ENCODE measurements at regions not wholly inside any gene's neighbourhood (a gene's known extent, or its start where the extent isn't known, plus 50 kb on each side); places are given as distances from the start of the nearest gene placed in this dataset.
"Not testable (repeated sequence)": the region's sequence is repeated elsewhere in the genome, so short reads cannot be mapped to it uniquely, and the experiment has no call there.

DNA sequence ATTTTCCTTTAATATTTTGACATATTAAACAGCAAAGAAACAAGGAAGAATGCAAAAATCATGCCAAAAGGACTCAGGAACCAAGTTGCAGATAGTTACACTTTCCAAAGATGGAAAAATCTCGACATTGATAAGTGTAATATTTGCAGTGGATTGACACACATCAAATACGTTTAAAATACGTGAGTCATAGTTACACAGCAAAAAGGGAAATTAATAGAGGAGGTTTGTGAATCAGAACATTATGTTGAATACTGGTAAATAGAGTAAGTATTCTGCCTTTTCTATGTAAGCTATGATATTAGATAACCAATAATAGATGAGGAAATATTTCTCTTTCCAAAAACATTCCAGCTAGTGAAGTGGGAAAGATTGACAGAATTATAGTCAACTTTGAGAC lies 1761.3 kb upstream of the IGFBP7 start:
- no peak overlapping the region for H3K4me3 ChIP-seq
- no peak overlapping the region for H3K27ac ChIP-seq
- H3K27me3 ChIP-seq: no peaks in the 10 kb centered on the region
- WGBS, 2 donors: 81 to 91% methylated on average over 3 of the region's 3 CpGs
- H3K4me1 ChIP-seq: no peaks in the 10 kb centered on the region
- no peaks in the 10 kb centered on the region for H3K36me3 ChIP-seq
- H3K9me3 ChIP-seq: no peaks in the 10 kb centered on the region
- no peak for TF ChIP-seq CTCF (IDR thresholded peaks at IDR 0.05)
- DNase-seq (ENCODE audit: low spot score in 2 of 2): no peak

DNA sequence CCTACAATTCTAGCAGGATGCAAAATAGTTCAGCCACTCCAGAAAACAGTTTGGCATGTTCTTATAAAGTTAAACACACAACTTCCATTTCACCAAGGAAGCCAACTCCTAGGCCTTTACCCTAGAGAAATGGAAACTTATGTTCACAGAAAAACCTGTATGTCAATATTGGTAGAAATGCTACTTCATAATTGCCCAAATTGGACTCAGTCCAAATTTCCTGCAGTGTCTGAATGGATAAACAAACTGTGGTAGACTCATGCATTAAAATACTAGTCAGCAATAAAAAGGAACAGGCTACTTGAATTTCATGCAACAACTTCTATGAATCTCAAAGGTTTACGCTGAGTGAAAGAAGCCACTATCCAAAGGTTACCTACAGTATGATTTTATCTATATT lies 1738.8 kb upstream of the IGFBP7 start:
- H3K27me3 ChIP-seq: no peaks in the 10 kb centered on the region
- H3K4me3 ChIP-seq: no peak overlapping the region
- H3K4me1 ChIP-seq: no peaks in the 10 kb centered on the region
- H3K9me3 ChIP-seq: no peaks in the 10 kb centered on the region
- no peak overlapping the region for H3K27ac ChIP-seq
- DNase-seq (ENCODE audit: low spot score in 2 of 2): no peak
- H3K36me3 ChIP-seq: no peaks in the 10 kb centered on the region
- 84 to 93% methylated on average over 1 of the region's 1 CpG for WGBS, 2 donors
- TF ChIP-seq EP300 (IDR thresholded peaks at IDR 0.05) (no peak), POLR2A (IDR thresholded peaks at IDR 0.05) (no peak), CTCF (IDR thresholded peaks at IDR 0.05) (no peak)

- no peak overlapping the region for H3K4me3 ChIP-seq
- no peak for TF ChIP-seq POLR2A (IDR thresholded peaks at IDR 0.05)
- TF ChIP-seq EP300 (IDR thresholded peaks at IDR 0.05): no peak
- no peak for TF ChIP-seq CTCF (IDR thresholded peaks at IDR 0.05)
Observed at GRCh38 chr4:58843455-58843854, 1733.3 kb upstream of the IGFBP7 start.

GRCh38 chr4:58833126-58833525 lies 1722.9 kb upstream of the IGFBP7 start:
- 70 to 79% methylated on average over 1 of the region's 1 CpG for WGBS, 2 donors
- Histone ChIP-seq H3K27ac (no peak overlapping the region), H3K27me3 (no peaks in the 10 kb centered on the region), H3K4me1 (no peaks in the 10 kb centered on the region), H3K9me3 (no peaks in the 10 kb centered on the region), H3K4me3 (no peak overlapping the region), H3K36me3 (no peaks in the 10 kb centered on the region)
- DNase-seq (ENCODE audit: low spot score in 2 of 2): no peak
- TF ChIP-seq EP300 (IDR thresholded peaks at IDR 0.05): no peak
- no peak for TF ChIP-seq POLR2A (IDR thresholded peaks at IDR 0.05)
- no peak for TF ChIP-seq CTCF (IDR thresholded peaks at IDR 0.05)

More at GRCh38 chr4:58843455-58843854, 1733.3 kb upstream of the IGFBP7 start:
- H3K4me1 ChIP-seq: no peaks in the 10 kb centered on the region
- no peaks in the 10 kb centered on the region for H3K36me3 ChIP-seq
- H3K27me3 ChIP-seq: no peaks in the 10 kb centered on the region
- no peak for DNase-seq (ENCODE audit: low spot score in 2 of 2)
- H3K27ac ChIP-seq: no peak overlapping the region
- no peaks in the 10 kb centered on the region for H3K9me3 ChIP-seq

GRCh38 chr4:58825278-58825677 lies 1715.1 kb upstream of the IGFBP7 start:
- H3K27me3 ChIP-seq: no peaks in the 10 kb centered on the region
- DNase-seq (ENCODE audit: low spot score in 2 of 2): no peak

DNA sequence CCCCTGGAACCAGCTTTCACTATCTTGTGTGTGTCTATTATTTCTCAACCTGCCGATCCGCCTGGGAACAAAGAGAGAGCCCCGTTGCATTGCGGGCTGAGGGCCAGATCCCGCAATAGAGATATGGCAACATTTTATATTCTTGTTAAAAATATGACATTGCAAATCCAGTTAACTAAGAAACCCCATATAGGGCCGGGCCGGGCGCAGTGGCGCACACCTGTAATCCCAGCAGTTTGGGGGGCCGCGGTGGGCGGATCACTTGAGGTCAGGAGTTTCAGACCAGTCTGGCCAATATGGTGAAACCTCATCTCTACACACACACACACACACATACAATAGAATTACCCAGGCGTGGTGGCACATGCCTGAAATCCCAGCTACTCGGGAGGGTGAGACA lies 1708.4 kb upstream of the IGFBP7 start:
- not testable (repeated sequence) for H3K4me3 ChIP-seq; H3K9me3 ChIP-seq; H3K4me1 ChIP-seq; H3K27me3 ChIP-seq; DNase-seq (ENCODE audit: low spot score in 2 of 2); H3K36me3 ChIP-seq; H3K27ac ChIP-seq
- WGBS, 2 donors: 95 to 97% methylated on average over 14 of the region's 14 CpGs

More at GRCh38 chr4:58825278-58825677, 1715.1 kb upstream of the IGFBP7 start:
- H3K27ac ChIP-seq: no peak overlapping the region
- H3K4me3 ChIP-seq: no peak overlapping the region
- no peaks in the 10 kb centered on the region for H3K4me1 ChIP-seq
- WGBS, 2 donors: 89 to 93% methylated on average over 5 of the region's 5 CpGs
- TF ChIP-seq CTCF (IDR thresholded peaks at IDR 0.05) (no peak), POLR2A (IDR thresholded peaks at IDR 0.05) (no peak), EP300 (IDR thresholded peaks at IDR 0.05) (no peak)
- H3K9me3 ChIP-seq: no peaks in the 10 kb centered on the region
- no peaks in the 10 kb centered on the region for H3K36me3 ChIP-seq
